GM12878 (cell line): ENCODE measurements at regions not wholly inside any gene's neighbourhood (a gene's known extent, or its start where the extent isn't known, plus 50 kb on each side); places are given as distances from the start of the nearest gene placed in this dataset.

Experiments
- ATAC-seq: fragments of 200-7000 bp; cut with Tn5 transposase; 3 replicates; pipeline ENCODE4 v1.9.1; 2020; ENCODE audit warnings: mild to moderate bottlenecking, moderate library complexity
- BruUV-seq: library from RNA; stranded (reverse); fragments of 400-500 nt; replicated peaks from 2 replicates; lab custom pipeline; 2021; lab: Mats Ljungman, UMichigan
- CTCF ChIA-PET: fragments of 300-600 bp; sonication (Branson Sonifier 250); formaldehyde crosslinking; extraction: SDS; loops from one replicate; lab custom pipeline; 2021; ENCODE audit warnings: inconsistent platforms; lab: Yijun Ruan, JAX
- POLR2A ChIA-PET: fragments of 350-600 bp; formaldehyde crosslinking; extraction: SDS; loops from one replicate; lab custom pipeline; 2021; ENCODE audit warnings: inconsistent platforms; lab: Charles Lee
- RAD21 ChIA-PET: fragments of 300-600 bp; sonication (Branson Sonifier 250); formaldehyde crosslinking; loops from one replicate; lab custom pipeline; 2023; ENCODE audit warnings: antibody characterized with exemption; ENCODE audit not compliant: unreplicated experiment; lab: Charles Lee
- SMC1A ChIA-PET: fragments of 300-600 bp; sonication (Branson Sonifier 250); formaldehyde crosslinking; loops from one replicate; lab custom pipeline; 2023; ENCODE audit not compliant: unreplicated experiment, uncharacterized antibody; lab: Charles Lee
- DNase-seq: peaks from one replicate; pipeline ENCODE4 v3.0.0-alpha.2; 2011; ENCODE audit warnings: low read depth, low spot score
- FAIRE-seq: peaks from 3 replicates; lab custom pipeline; 2011; peaks lifted over from hg19 to GRCh38; lab: Jason Lieb, UNC
- H2AFZ ChIP-seq: 2 replicates; pipeline ENCODE4 v1.6.0; 2011; ENCODE audit warnings: low read depth, low read length, control low read depth; ENCODE audit not compliant: control insufficient read depth
- H3K27ac ChIP-seq: 2 replicates; pipeline ENCODE4 v1.5.1; 2011; ENCODE audit warnings: control low read depth; ENCODE audit not compliant: control insufficient read depth, insufficient read depth
- H3K27me3 ChIP-seq, 2 experiments: replicated peaks in 1 of 2; 2 replicates each; pipeline versions ENCODE4 v1.6.0 to v1.6.1; 2011; ENCODE audit warnings: low read length in 1 of 2; ENCODE audit not compliant: control insufficient read depth in 2 of 2, insufficient read depth in 2 of 2
- H3K36me3 ChIP-seq, 2 experiments: 2 replicates each; pipeline ENCODE4 v1.5.1; 2011; ENCODE audit warnings: low read length in 1 of 2; ENCODE audit not compliant: control insufficient read depth in 2 of 2, insufficient read depth in 2 of 2
- H3K4me1 ChIP-seq: 2 replicates; pipeline ENCODE4 v1.6.1; 2011; ENCODE audit warnings: mild to moderate bottlenecking, low read length, moderate library complexity, mixed read lengths; ENCODE audit not compliant: control insufficient read depth, insufficient read depth
- H3K4me2 ChIP-seq: 2 replicates; pipeline ENCODE4 v1.6.0; 2011; ENCODE audit warnings: control low read depth; ENCODE audit not compliant: control insufficient read depth, insufficient read depth
- H3K4me3 ChIP-seq: fragments of 200-600 bp; sonication (generic); 2 replicates; pipeline ENCODE4 v1.5.1; 2016
- H3K79me2 ChIP-seq: 2 replicates; pipeline ENCODE4 v1.6.0; 2011; ENCODE audit warnings: low read length; ENCODE audit not compliant: control insufficient read depth, insufficient read depth
- H3K9ac ChIP-seq: 2 replicates; pipeline ENCODE4 v1.8.0; 2011; ENCODE audit warnings: low read length, control low read depth, mixed read lengths; ENCODE audit not compliant: control insufficient read depth, insufficient read depth
- H3K9me3 ChIP-seq: replicated peaks from 3 replicates; pipeline ENCODE4 v1.5.1; 2011; ENCODE audit warnings: mild to moderate bottlenecking, low read length; ENCODE audit not compliant: control insufficient read depth, insufficient read depth
- H4K20me1 ChIP-seq: 2 replicates; pipeline ENCODE4 v1.6.0; 2011; ENCODE audit not compliant: control insufficient read depth, insufficient read depth
- CHD2 ChIP-seq: IDR thresholded peaks from 2 replicates; pipeline ENCODE4 v1.6.1; 2011; ENCODE audit warnings: low read depth, low read length, improper control_type of control experiment, borderline replicate concordance
- EZH2 ChIP-seq: IDR thresholded peaks from 2 replicates; pipeline ENCODE4 v1.6.1; 2012; ENCODE audit warnings: low read depth, mild to moderate bottlenecking, control low read depth, inconsistent platforms, low read length, borderline replicate concordance; ENCODE audit not compliant: control insufficient read depth
- FOXK2 ChIP-seq: fragments of 450-650 bp; IDR thresholded peaks from 2 replicates; pipeline ENCODE4 v1.6.1; 2017; ENCODE audit warnings: mild to moderate bottlenecking, moderate library complexity
- HDAC6 ChIP-seq: fragments of 200-600 bp; sonication (generic); IDR thresholded peaks from one replicate; pipeline ENCODE4 v1.8.0; 2017; ENCODE audit warnings: antibody characterized with exemption; ENCODE audit not compliant: unreplicated experiment
- IKZF2 ChIP-seq, 2 experiments: fragments of 450-650 bp; IDR thresholded peaks; 2 replicates each; pipeline ENCODE4 v1.6.1; 2017; ENCODE audit warnings: mild to moderate bottlenecking in 2 of 2, moderate library complexity in 2 of 2
- POU2F2 ChIP-seq: IDR thresholded peaks from 3 replicates; pipeline ENCODE4 v1.6.1; 2011; ENCODE audit warnings: low read depth, mild to moderate bottlenecking, low read length, borderline replicate concordance
- RUNX3 ChIP-seq: IDR thresholded peaks from 2 replicates; pipeline ENCODE4 v1.6.1; 2012; ENCODE audit warnings: low read length, inconsistent platforms
- WGBS: methylation state at CpG from one replicate; pipeline ENCODE4 v1.1.6; 2016; ENCODE audit warnings: low lambda C conversion rate; ENCODE audit not compliant: insufficient replicate concordance, insufficient coverage; ENCODE audit errors: missing lambda C conversion rate; 5-methylcytosine and 5-hydroxymethylcytosine counted together
- in situ Hi-C: fragments of 300-500 bp; cut with MboI; formaldehyde crosslinking; loops from 9 replicates; pipeline ENCODE4 v1.14.3; 2018; ENCODE audit warnings: mixed read lengths
- intact Hi-C: fragments of 100-400 bp; cut with micrococcal nuclease; formaldehyde crosslinking; loops from one replicate; pipeline ENCODE4 v1.14.2; 2022; ENCODE audit not compliant: unreplicated experiment
- TF ChIP-seq, protein P1 (sequence below), 3 experiments: IDR thresholded peaks in 2 of 3; conservative IDR thresholded peaks in 1 of 3; 2 replicates each; pipeline ENCODE4 v1.5.1; 2011; ENCODE audit warnings: low read depth in 3 of 3, low read length in 3 of 3, mild to moderate bottlenecking in 3 of 3, control low read depth in 2 of 3, moderate library complexity in 2 of 3, inconsistent platforms in 1 of 3, mixed read lengths in 1 of 3; ENCODE audit not compliant: control insufficient read depth in 2 of 3, insufficient read depth in 1 of 3; ENCODE audit errors: extremely low read depth in 1 of 3
- TF ChIP-seq, protein P2 (sequence below): fragments of 450-650 bp; formaldehyde crosslinking; IDR thresholded peaks from 2 replicates; pipeline ENCODE4 v1.5.0; 2022; ENCODE audit warnings: mild to moderate bottlenecking, missing genetic modification characterization
- TF ChIP-seq, protein P3 (sequence below): fragments of 450-650 bp; IDR thresholded peaks from 2 replicates; pipeline ENCODE4 v1.6.1; 2018; ENCODE audit warnings: borderline replicate concordance, mild to moderate bottlenecking; ENCODE audit not compliant: partially characterized antibody

DNA sequence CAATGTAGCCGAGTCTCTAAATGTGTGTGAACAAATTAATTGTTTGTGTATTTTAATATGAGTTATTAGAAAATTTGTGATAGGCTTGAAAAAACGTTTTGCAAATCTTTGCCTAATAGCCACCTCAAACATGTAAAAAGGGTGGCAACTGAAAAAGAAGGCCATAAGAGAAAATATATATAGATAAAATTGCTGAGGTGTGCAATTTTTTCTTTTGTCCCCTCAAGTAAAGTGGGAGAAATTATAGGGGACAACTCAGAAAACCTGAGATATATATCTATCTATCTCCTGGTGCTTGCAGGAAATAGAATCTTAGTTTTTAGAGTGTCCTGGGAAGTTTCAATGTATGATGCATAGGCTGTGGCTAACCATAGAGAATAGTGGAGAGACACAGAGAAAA lies 201.4 kb upstream of the LRP1B start:
- RAD21 ChIA-PET, result no interaction called here
- Histone ChIP-seq H3K4me2 (no peak overlapping the region), H3K4me3 (no peak overlapping the region), H3K27me3 (no peaks in the 10 kb centered on the region), H2AFZ (no peak overlapping the region), H3K79me2 (no peaks in the 10 kb centered on the region), H3K9me3 (no peaks in the 10 kb centered on the region), H3K36me3 (no peaks in the 10 kb centered on the region), H3K27ac (no peak overlapping the region), H3K9ac (no peak overlapping the region), H4K20me1 (no peaks in the 10 kb centered on the region), H3K4me1 (no peaks in the 10 kb centered on the region)
- DNase-seq (no peak), FAIRE-seq (no peak), ATAC-seq (no peak)
- CTCF ChIA-PET, result no interaction called here
- TF ChIP-seq POU2F2 (no peak), EZH2 (no peak), FOXK2 (no peak), RUNX3 (no peak), CHD2 (no peak), HDAC6 (no peak), IKZF2 (IDR thresholded peaks at IDR 0.05) (no peak)
- TF ChIP-seq, protein P1, sequence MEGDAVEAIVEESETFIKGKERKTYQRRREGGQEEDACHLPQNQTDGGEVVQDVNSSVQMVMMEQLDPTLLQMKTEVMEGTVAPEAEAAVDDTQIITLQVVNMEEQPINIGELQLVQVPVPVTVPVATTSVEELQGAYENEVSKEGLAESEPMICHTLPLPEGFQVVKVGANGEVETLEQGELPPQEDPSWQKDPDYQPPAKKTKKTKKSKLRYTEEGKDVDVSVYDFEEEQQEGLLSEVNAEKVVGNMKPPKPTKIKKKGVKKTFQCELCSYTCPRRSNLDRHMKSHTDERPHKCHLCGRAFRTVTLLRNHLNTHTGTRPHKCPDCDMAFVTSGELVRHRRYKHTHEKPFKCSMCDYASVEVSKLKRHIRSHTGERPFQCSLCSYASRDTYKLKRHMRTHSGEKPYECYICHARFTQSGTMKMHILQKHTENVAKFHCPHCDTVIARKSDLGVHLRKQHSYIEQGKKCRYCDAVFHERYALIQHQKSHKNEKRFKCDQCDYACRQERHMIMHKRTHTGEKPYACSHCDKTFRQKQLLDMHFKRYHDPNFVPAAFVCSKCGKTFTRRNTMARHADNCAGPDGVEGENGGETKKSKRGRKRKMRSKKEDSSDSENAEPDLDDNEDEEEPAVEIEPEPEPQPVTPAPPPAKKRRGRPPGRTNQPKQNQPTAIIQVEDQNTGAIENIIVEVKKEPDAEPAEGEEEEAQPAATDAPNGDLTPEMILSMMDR (IDR thresholded peaks at IDR 0.05 in 2 of 3, conservative IDR thresholded peaks at IDR 0.05 in 1 of 3; ENCODE audit: control insufficient read depth in 2 of 3, extremely low read depth in 1 of 3, insufficient read depth in 1 of 3, low read depth in 3 of 3, low read length in 3 of 3), result no peak
- TF ChIP-seq, protein P2, sequence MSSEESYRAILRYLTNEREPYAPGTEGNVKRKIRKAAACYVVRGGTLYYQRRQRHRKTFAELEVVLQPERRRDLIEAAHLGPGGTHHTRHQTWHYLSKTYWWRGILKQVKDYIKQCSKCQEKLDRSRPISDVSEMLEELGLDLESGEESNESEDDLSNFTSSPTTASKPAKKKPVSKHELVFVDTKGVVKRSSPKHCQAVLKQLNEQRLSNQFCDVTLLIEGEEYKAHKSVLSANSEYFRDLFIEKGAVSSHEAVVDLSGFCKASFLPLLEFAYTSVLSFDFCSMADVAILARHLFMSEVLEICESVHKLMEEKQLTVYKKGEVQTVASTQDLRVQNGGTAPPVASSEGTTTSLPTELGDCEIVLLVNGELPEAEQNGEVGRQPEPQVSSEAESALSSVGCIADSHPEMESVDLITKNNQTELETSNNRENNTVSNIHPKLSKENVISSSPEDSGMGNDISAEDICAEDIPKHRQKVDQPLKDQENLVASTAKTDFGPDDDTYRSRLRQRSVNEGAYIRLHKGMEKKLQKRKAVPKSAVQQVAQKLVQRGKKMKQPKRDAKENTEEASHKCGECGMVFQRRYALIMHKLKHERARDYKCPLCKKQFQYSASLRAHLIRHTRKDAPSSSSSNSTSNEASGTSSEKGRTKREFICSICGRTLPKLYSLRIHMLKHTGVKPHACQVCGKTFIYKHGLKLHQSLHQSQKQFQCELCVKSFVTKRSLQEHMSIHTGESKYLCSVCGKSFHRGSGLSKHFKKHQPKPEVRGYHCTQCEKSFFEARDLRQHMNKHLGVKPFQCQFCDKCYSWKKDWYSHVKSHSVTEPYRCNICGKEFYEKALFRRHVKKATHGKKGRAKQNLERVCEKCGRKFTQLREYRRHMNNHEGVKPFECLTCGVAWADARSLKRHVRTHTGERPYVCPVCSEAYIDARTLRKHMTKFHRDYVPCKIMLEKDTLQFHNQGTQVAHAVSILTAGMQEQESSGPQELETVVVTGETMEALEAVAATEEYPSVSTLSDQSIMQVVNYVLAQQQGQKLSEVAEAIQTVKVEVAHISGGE (CRISPR knock-in tag), result no peak
- TF ChIP-seq, protein P3, sequence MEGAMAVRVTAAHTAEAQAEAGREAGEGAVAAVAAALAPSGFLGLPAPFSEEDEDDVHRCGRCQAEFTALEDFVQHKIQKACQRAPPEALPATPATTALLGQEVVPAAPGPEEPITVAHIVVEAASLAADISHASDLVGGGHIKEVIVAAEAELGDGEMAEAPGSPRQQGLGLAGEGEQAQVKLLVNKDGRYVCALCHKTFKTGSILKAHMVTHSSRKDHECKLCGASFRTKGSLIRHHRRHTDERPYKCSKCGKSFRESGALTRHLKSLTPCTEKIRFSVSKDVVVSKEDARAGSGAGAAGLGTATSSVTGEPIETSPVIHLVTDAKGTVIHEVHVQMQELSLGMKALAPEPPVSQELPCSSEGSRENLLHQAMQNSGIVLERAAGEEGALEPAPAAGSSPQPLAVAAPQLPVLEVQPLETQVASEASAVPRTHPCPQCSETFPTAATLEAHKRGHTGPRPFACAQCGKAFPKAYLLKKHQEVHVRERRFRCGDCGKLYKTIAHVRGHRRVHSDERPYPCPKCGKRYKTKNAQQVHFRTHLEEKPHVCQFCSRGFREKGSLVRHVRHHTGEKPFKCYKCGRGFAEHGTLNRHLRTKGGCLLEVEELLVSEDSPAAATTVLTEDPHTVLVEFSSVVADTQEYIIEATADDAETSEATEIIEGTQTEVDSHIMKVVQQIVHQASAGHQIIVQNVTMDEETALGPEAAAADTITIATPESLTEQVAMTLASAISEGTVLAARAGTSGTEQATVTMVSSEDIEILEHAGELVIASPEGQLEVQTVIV, result no peak
- no TSS peak for BruUV-seq
- SMC1A ChIA-PET, result no interaction called here
- in situ Hi-C loops, result no loop called here
- 0% methylated on average over 2 of the region's 2 CpGs for WGBS
- intact Hi-C loops, result no loop called here
- POLR2A ChIA-PET, result no interaction called here
